ENCODE measurements at regions not wholly inside any gene's neighbourhood (a gene's known extent, or its start where the extent isn't known, plus 50 kb on each side); places are given as distances from the start of the nearest gene placed in this dataset.

DNA sequence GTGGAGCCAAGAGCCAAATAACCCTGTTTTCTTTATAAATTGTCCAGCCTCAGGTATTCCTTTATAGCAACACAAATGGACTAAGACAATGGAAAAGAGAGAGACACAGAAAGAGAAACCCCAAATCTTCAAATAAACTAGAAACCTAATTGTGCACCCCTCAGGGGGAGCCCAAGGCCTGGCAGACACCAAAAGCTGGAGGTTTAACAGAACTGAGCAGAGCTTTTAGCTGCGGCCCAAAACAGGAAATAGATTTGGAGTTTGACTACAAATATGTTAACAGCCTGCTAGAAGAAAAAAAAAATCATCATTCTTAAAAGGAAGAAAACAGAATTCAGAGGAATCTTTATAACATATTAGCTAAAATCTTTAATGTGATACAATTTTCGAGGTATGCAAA is 1135.0 kb downstream of the GATA3 start:
- TF ChIP-seq, protein P1, sequence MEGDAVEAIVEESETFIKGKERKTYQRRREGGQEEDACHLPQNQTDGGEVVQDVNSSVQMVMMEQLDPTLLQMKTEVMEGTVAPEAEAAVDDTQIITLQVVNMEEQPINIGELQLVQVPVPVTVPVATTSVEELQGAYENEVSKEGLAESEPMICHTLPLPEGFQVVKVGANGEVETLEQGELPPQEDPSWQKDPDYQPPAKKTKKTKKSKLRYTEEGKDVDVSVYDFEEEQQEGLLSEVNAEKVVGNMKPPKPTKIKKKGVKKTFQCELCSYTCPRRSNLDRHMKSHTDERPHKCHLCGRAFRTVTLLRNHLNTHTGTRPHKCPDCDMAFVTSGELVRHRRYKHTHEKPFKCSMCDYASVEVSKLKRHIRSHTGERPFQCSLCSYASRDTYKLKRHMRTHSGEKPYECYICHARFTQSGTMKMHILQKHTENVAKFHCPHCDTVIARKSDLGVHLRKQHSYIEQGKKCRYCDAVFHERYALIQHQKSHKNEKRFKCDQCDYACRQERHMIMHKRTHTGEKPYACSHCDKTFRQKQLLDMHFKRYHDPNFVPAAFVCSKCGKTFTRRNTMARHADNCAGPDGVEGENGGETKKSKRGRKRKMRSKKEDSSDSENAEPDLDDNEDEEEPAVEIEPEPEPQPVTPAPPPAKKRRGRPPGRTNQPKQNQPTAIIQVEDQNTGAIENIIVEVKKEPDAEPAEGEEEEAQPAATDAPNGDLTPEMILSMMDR (IDR thresholded peaks at IDR 0.05; ENCODE audit: borderline replicate concordance, control extremely low read depth, extremely low read depth, insufficient read depth, missing control alignments), result no peak
- no peak for DNase-seq (ENCODE audit: low spot score)
- in situ Hi-C loops (cut with MboI; ENCODE audit: low sequenced_read_pairs, unreplicated experiment), result no loop called here

DNA sequence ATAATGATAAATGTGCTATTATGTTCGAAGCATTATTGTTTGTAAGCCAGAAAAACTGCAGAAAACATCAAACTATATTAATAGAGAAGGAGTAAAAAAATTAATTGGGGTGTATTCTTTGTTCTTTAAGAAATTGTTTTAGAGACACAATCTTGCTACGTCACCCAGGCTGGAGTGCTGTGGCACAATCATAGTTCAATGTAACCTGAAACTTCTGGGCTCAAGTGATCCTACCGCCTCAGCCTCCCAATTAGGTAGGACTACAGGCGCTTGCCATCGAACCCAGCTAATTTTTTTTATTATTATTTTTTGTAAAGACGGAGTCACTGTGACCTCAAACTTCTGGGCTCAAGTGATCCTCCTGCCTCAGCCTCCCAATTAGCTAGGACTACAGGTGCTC is 1138.6 kb downstream of the GATA3 start:
- in situ Hi-C loops (cut with MboI; ENCODE audit: low sequenced_read_pairs, unreplicated experiment), result no loop called here
- no peak for DNase-seq (ENCODE audit: low spot score)
- TF ChIP-seq, protein P1 (IDR thresholded peaks at IDR 0.05; ENCODE audit: borderline replicate concordance, control extremely low read depth, extremely low read depth, insufficient read depth, missing control alignments), result no peak

DNA sequence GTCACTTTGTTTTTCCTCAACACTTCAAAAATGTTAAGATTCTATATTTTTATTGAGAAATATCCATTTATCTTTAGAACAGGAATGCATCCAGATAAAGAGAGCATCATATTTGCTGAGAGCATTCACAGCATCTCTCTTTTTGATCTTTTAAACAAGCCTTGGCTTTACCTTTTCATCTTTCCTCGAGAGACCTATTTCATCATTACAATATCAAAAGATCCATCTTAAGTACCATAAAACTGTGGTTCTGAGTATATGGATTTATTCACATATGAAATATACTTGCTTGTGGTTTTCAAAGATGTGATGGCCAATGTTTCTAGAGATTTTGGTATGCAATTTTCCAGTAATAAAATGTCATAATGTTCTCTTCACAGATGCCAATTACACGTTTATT is 1140.9 kb downstream of the GATA3 start:
- TF ChIP-seq, protein P1 (IDR thresholded peaks at IDR 0.05; ENCODE audit: borderline replicate concordance, control extremely low read depth, extremely low read depth, insufficient read depth, missing control alignments), result no peak
- in situ Hi-C loops (cut with MboI; ENCODE audit: low sequenced_read_pairs, unreplicated experiment), result no loop called here
- DNase-seq (ENCODE audit: low spot score), result no peak

DNA sequence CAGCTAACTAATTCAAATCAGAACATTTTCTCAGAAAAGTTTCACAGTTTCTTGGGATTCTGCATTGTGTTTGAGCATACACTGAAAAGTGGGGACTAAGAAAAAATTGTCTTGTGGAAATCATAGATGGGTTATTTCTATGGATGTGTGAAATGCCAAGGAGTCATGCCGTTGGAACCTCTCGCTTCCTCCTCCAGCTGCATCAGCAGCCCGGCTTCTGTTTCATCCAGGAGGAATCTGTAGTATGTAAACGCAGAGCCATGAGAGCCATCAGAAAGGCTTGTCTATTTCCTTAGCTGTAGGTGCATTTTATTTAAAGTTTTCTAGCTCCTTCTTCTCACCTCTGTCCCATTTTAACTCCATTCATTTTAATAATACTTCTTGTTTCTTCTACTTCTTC is 1144.1 kb downstream of the GATA3 start:
- no peak for DNase-seq (ENCODE audit: low spot score)
- TF ChIP-seq, protein P1 (IDR thresholded peaks at IDR 0.05; ENCODE audit: borderline replicate concordance, control extremely low read depth, extremely low read depth, insufficient read depth, missing control alignments), result no peak
- in situ Hi-C loops (cut with MboI; ENCODE audit: low sequenced_read_pairs, unreplicated experiment), result no loop called here

DNA sequence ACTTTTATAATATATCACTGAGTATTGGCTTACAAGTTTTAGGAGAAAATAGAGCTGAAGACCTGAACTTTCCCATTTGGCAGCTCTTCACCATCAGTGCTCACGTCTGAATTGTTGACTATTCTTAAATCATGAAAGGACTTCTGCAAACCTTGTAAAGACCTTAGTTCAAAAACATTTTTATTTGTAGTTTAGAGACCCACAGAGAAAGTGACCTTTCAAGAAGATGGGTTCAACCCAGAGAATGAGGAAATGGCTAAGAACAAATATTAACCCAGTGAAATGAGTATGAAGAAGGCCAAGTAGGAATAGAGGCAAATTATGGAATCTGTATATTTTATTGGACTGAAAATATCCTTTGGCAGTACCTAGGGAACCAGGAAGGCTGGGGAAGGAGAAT is 1151.1 kb downstream of the GATA3 start:
- DNase-seq (ENCODE audit: low spot score), result no peak
- in situ Hi-C loops (cut with MboI; ENCODE audit: low sequenced_read_pairs, unreplicated experiment), result loop anchor here (10.0 to 25.0 kb wide), 2 partner anchors 1151 to 1343 kb away; partner anchors contain the start of gene GATA3
- TF ChIP-seq, protein P1 (IDR thresholded peaks at IDR 0.05; ENCODE audit: borderline replicate concordance, control extremely low read depth, extremely low read depth, insufficient read depth, missing control alignments), result no peak

DNA sequence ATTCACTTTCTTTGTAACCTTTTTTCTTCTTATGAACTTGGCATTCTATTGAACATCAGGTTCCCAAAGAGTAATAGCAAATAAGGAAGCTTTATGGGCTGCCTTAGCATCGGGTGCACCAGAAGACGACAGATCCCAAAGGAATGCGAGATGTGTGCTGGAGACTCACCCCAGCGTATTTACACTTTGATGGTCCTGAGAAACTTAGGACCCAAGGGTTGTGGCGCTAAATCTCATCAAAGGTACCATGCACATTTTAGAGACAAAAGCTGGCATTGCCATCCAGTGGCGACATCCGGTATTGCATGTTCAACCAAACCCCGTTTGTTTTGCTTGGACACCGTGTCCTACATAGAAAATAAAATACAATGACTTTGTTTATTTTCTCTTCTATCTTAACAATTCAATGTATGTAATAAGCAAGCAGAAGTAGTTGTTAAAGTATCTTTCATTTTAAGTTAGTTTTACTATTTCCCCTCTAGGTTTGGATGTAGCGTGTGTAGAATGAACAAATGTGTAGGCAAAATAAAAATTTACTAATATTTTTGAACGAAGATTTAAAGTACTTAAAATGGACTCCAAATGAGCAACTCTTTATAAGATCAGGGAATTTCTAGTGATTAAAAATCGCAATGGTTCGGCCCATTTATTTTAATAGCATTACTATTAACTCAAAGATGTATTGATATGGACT is 1154.8 kb downstream of the GATA3 start:
- in situ Hi-C loops (cut with MboI; ENCODE audit: low sequenced_read_pairs, unreplicated experiment), result loop anchor here (10.0 to 25.0 kb wide), 2 partner anchors 1154 to 1347 kb away; partner anchors contain the start of gene GATA3
- DNase-seq (ENCODE audit: low spot score), result peak; percentile 52
- TF ChIP-seq, protein P1 (IDR thresholded peaks at IDR 0.05; ENCODE audit: borderline replicate concordance, control extremely low read depth, extremely low read depth, insufficient read depth, missing control alignments), result peak; percentile 86
